ENCODE measurements at regions not wholly inside any gene's neighbourhood (a gene's known extent, or its start where the extent isn't known, plus 50 kb on each side); places are given as distances from the start of the nearest gene placed in this dataset.

DNA sequence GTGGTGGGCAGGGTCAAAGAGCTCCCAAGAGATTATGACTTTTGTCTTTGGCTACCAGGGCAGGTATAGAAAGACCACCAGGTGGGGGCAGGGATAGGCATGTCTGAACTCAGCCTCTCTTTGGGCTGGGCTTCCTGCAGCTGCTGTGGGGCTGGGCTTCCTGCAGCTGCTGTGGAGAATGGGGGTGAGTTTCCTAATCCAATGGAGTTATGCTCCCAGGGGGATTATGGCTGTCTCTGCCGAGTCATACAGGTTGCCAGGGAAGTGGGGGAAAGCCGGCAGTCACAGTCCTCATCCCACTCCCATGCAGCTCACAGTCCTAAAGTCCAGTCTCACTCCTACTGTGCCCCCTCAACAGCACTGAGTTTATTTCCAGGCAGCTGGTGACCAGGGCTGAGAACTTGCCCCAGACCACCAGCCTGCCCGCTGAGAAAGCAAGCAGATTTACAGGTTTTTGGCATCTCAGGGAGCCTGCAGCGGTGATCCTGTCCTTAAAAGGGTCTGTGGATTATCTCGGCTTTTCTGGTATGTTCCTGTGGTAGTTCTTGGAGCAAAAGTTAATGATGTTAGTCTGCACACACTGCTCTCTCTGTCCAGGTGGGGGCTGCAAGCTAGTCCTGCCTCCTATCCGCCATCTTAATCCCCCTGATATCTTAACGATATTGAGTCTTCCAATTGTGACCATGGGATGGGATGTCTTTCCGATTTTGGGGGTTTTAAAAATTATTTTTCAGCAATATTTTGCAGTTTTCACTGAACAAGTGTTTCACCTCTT, 133.4 kb downstream of the RTL9 start:
- TF ChIP-seq, protein P1, sequence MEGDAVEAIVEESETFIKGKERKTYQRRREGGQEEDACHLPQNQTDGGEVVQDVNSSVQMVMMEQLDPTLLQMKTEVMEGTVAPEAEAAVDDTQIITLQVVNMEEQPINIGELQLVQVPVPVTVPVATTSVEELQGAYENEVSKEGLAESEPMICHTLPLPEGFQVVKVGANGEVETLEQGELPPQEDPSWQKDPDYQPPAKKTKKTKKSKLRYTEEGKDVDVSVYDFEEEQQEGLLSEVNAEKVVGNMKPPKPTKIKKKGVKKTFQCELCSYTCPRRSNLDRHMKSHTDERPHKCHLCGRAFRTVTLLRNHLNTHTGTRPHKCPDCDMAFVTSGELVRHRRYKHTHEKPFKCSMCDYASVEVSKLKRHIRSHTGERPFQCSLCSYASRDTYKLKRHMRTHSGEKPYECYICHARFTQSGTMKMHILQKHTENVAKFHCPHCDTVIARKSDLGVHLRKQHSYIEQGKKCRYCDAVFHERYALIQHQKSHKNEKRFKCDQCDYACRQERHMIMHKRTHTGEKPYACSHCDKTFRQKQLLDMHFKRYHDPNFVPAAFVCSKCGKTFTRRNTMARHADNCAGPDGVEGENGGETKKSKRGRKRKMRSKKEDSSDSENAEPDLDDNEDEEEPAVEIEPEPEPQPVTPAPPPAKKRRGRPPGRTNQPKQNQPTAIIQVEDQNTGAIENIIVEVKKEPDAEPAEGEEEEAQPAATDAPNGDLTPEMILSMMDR (IDR thresholded peaks at IDR 0.05): no peak
- TF ChIP-seq POLR2A (IDR thresholded peaks at IDR 0.05): no peak
